Coronary artery (tissue), 2 donors: ENCODE measurements at regions not wholly inside any gene's neighbourhood (a gene's known extent, or its start where the extent isn't known, plus 50 kb on each side); places are given as distances from the start of the nearest gene placed in this dataset.
"Not testable (repeated sequence)": the region's sequence is repeated elsewhere in the genome, so short reads cannot be mapped to it uniquely, and the experiment has no call there.

Source experiments
- DNase-seq: peaks from one replicate; pipeline ENCODE4 v3.0.0-alpha.2; 2017; ENCODE audit warnings: low spot score
- H3K27ac ChIP-seq, 2 donors: fragments of 200-600 bp; sonication (generic); one replicate each; pipeline ENCODE4 v1.5.1; 2016 to 2019
- H3K4me3 ChIP-seq: fragments of 200-600 bp; sonication (generic); 2 replicates; pipeline ENCODE4 v1.5.1; 2016; ENCODE audit warnings: mild to moderate bottlenecking, moderate library complexity
- CTCF ChIP-seq: fragments of 200-600 bp; sonication (generic); IDR thresholded peaks from one replicate; pipeline ENCODE4 v1.5.1; 2019; ENCODE audit warnings: antibody characterized with exemption

DNA sequence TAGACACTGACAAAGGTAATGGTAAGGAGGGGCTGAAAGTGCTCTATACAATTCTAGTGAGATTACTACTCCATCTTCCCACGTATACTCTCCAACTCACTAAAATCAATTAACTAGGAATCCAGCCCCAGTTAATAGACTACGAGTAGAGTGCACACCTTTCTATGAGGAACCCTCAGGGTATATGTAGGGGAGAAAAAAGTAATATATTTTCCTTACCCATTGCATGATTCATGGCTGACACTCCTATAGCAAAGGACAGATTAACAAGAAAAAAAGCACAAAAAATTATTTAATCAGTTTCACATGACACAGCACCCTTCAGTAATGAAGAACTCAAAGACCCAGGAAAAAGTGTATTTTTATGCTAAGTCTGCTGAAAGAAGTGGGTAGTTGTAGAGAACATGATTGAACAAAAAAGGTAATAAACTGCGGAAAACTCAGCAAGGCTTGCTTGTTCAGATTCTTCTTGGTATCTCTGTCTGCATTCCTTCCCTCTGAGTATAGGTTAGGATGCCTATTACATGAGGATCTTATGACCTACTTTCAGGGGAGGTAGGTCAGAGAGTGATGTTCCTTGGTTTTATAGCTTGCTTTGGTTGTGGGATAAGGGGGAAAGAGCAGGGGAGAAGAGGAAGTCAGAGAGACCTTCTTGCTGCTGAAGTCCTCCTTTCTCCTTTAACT is 342.0 kb upstream of the DLGAP1 start:
- no peak for TF ChIP-seq CTCF
- Histone ChIP-seq H3K27ac (no peak overlapping the region), H3K4me3 (no peak overlapping the region)
- DNase-seq: no peak

- TF ChIP-seq CTCF: no peak
- no peak overlapping the region for H3K27ac ChIP-seq
- H3K4me3 ChIP-seq: no peak overlapping the region
- DNase-seq: no peak
Measured at GRCh38 chr18:4789506-4789905, 334.4 kb upstream of the DLGAP1 start.

- no peak for TF ChIP-seq CTCF
- Histone ChIP-seq H3K27ac (no peak overlapping the region), H3K4me3 (no peak overlapping the region)
- DNase-seq: no peak
Measured at GRCh38 chr18:4781873-4782272, 326.8 kb upstream of the DLGAP1 start.

GRCh38 chr18:4765401-4765800 is 310.3 kb upstream of the DLGAP1 start:
- no peak for DNase-seq
- TF ChIP-seq CTCF: no peak
- no peak overlapping the region for H3K27ac ChIP-seq
- H3K4me3 ChIP-seq: no peak overlapping the region

DNA sequence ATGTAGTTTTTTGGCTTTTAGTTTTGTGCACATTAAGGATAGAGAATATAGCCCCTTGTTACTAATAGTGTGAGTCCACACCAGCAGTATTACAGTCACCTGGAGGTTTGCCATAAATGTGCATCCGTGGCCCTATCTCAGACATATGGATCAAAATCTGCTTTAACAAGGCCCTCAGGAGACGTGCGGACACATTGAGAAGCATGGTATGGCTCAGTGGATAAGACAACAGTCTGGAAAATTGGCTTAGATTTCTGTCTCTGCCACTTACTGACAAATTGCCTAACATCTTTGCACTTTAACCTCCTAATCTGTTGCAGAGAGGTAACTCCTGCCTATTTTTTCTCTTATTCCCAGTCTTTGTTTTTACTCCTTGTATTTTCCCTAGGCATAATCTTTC is 307.2 kb upstream of the DLGAP1 start:
- no peak for TF ChIP-seq CTCF
- no peak overlapping the region for H3K27ac ChIP-seq
- no peak for DNase-seq
- no peak overlapping the region for H3K4me3 ChIP-seq

DNA sequence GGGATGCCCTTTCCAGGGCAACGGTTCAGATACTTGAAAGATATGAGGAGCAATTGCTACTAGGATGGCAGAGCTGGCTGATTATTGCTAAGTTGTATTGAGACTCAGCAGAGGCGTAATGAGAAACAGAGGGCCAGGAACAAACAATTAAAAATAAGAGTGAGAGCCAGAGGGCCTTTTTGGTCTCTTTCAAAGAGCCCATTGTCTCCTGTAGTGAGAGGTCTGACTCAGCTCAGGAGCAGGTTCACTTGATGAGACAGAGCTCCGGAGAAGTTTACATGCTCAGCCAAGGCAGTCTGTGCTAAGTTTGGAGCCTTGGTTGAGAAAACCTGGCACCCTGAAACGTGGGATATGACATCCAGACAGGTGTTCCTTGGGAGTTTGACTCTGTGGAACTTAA is 303.9 kb upstream of the DLGAP1 start:
- no peak for DNase-seq
- no peak overlapping the region for H3K4me3 ChIP-seq
- no peak overlapping the region for H3K27ac ChIP-seq
- no peak for TF ChIP-seq CTCF

DNA sequence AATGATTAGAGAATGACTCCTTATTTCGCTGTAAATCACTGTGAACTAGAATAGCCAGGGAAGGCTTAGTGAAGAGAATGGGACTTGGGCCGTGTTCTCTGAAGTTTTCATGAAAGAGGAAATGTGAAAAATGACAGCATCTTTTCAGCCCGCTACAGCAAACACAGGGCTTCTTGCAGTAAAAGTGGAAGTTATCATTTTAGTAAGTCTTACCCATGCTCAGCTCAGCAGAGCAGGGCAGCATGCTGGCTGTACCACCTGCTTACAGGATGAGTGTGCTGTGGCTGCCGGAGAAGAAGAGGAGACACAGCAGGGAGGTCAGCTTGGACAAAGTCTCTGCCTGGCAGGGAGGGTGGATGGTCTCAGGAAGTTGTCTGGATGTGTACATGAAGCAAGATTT is 300.7 kb upstream of the DLGAP1 start:
- no peak for TF ChIP-seq CTCF
- Histone ChIP-seq H3K4me3 (no peak overlapping the region), H3K27ac (no peak overlapping the region)
- DNase-seq: no peak

- DNase-seq, H3K4me3 ChIP-seq, H3K27ac ChIP-seq: not testable (repeated sequence)
Measured at GRCh38 chr18:4753151-4753550, 298.0 kb upstream of the DLGAP1 start.
